ENCODE measurements at regions not wholly inside any gene's neighbourhood (a gene's known extent, or its start where the extent isn't known, plus 50 kb on each side); places are given as distances from the start of the nearest gene placed in this dataset.

- Histone ChIP-seq H3K27ac (ENCODE audit: low read depth, low read length, poor library complexity, severe bottlenecking) (no peak overlapping the region), H3K4me3 (ENCODE audit: low read depth, low read length, poor library complexity, severe bottlenecking) (no peak overlapping the region), H3K36me3 (ENCODE audit: insufficient read depth, low read length, poor library complexity, severe bottlenecking) (no peaks in the 10 kb centered on the region), H3K4me1 (ENCODE audit: insufficient read depth, low read length, poor library complexity, severe bottlenecking) (peaks cover 6% of the 10 kb centered on the region), H3K9me3 (ENCODE audit: low read depth, low read length, poor library complexity, severe bottlenecking) (no peaks in the 10 kb centered on the region), H3K27me3 (replicated peaks; ENCODE audit: insufficient read depth, low read depth, low read length, poor library complexity) (no peaks in the 10 kb centered on the region)
- ChIA-PET CTCF (no interaction called here), POLR2A (ENCODE audit: low non-redundant PET) (no interaction called here)
- TF ChIP-seq, protein P1, sequence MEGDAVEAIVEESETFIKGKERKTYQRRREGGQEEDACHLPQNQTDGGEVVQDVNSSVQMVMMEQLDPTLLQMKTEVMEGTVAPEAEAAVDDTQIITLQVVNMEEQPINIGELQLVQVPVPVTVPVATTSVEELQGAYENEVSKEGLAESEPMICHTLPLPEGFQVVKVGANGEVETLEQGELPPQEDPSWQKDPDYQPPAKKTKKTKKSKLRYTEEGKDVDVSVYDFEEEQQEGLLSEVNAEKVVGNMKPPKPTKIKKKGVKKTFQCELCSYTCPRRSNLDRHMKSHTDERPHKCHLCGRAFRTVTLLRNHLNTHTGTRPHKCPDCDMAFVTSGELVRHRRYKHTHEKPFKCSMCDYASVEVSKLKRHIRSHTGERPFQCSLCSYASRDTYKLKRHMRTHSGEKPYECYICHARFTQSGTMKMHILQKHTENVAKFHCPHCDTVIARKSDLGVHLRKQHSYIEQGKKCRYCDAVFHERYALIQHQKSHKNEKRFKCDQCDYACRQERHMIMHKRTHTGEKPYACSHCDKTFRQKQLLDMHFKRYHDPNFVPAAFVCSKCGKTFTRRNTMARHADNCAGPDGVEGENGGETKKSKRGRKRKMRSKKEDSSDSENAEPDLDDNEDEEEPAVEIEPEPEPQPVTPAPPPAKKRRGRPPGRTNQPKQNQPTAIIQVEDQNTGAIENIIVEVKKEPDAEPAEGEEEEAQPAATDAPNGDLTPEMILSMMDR (conservative IDR thresholded peaks at IDR 0.05; ENCODE audit: low read depth, low read length): no peak
- TF ChIP-seq EZH2 (IDR thresholded peaks at IDR 0.05; ENCODE audit: borderline replicate concordance, low read depth, low read length, poor library complexity, severe bottlenecking): no peak
- no TSS peak for BruUV-seq (replicated peaks)
- intact Hi-C loops (cut with micrococcal nuclease; ENCODE audit: unreplicated experiment): no loop called here
- no peak for DNase-seq (ENCODE audit: low spot score)
Observed at GRCh38 chr14:38116895-38117294, 90.8 kb upstream of the SSTR1 start.

- TF ChIP-seq EZH2 (IDR thresholded peaks at IDR 0.05; ENCODE audit: borderline replicate concordance, low read depth, low read length, poor library complexity, severe bottlenecking): no peak
- TF ChIP-seq, protein P1 (conservative IDR thresholded peaks at IDR 0.05; ENCODE audit: low read depth, low read length): no peak
- no peaks in the 10 kb centered on the region for H3K36me3 ChIP-seq (ENCODE audit: insufficient read depth, low read length, poor library complexity, severe bottlenecking)
- ChIA-PET POLR2A (ENCODE audit: low non-redundant PET) (no interaction called here), CTCF (no interaction called here)
- no peaks in the 10 kb centered on the region for H3K9me3 ChIP-seq (ENCODE audit: low read depth, low read length, poor library complexity, severe bottlenecking)
- no peak overlapping the region for H3K4me3 ChIP-seq (ENCODE audit: low read depth, low read length, poor library complexity, severe bottlenecking)
- H3K27me3 ChIP-seq (replicated peaks; ENCODE audit: insufficient read depth, low read depth, low read length, poor library complexity): no peaks in the 10 kb centered on the region
- intact Hi-C loops (cut with micrococcal nuclease; ENCODE audit: unreplicated experiment): no loop called here
- BruUV-seq (replicated peaks): no TSS peak
- no peak overlapping the region for H3K27ac ChIP-seq (ENCODE audit: low read depth, low read length, poor library complexity, severe bottlenecking)
- DNase-seq (ENCODE audit: low spot score): no peak
- H3K4me1 ChIP-seq (ENCODE audit: insufficient read depth, low read length, poor library complexity, severe bottlenecking): peaks cover 10% of the 10 kb centered on the region
Observed at GRCh38 chr14:38120109-38120508, 87.6 kb upstream of the SSTR1 start.

DNA sequence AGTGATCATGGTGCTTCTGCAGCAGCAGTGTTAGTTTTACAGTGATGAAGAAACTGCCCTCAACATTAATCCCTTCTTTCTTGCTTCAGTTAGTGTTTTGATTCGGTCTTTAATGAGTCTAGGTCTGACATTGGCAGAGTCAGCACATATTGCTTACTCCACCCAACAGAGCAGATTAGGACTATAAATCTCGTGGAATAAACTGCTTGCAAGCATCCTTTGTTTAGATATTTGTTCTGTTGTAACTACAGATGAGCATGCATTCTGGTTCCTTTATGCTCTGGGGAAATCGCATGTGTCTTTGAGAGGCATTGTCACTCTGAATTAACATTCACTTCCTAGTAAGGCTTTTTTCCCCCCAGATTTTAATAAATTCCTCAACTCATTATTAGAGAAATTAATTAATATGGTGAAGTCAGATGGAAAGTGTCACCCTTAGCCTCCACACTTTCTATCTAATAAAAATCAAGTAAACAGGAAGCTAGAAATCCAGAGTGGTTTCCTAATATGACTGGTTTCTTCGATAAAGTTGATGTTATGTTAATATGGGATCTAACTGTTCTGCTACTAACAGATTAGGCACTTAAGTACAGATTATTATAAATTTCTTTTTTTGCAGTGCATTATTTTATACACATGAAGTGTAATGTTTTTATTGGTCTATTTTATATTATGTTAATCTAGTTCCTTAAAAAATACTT lies 86.2 kb upstream of the SSTR1 start:
- TF ChIP-seq, protein P1 (conservative IDR thresholded peaks at IDR 0.05; ENCODE audit: low read depth, low read length): no peak
- no peak for TF ChIP-seq EZH2 (IDR thresholded peaks at IDR 0.05; ENCODE audit: borderline replicate concordance, low read depth, low read length, poor library complexity, severe bottlenecking)
- no peaks in the 10 kb centered on the region for H3K36me3 ChIP-seq (ENCODE audit: insufficient read depth, low read length, poor library complexity, severe bottlenecking)
- H3K27ac ChIP-seq (ENCODE audit: low read depth, low read length, poor library complexity, severe bottlenecking): no peak overlapping the region
- CTCF ChIA-PET: no interaction called here
- no peaks in the 10 kb centered on the region for H3K27me3 ChIP-seq (replicated peaks; ENCODE audit: insufficient read depth, low read depth, low read length, poor library complexity)
- H3K4me1 ChIP-seq (ENCODE audit: insufficient read depth, low read length, poor library complexity, severe bottlenecking): peaks cover 21% of the 10 kb centered on the region
- no TSS peak for BruUV-seq (replicated peaks)
- POLR2A ChIA-PET (ENCODE audit: low non-redundant PET): no interaction called here
- no peak overlapping the region for H3K4me3 ChIP-seq (ENCODE audit: low read depth, low read length, poor library complexity, severe bottlenecking)
- intact Hi-C loops (cut with micrococcal nuclease; ENCODE audit: unreplicated experiment): no loop called here
- H3K9me3 ChIP-seq (ENCODE audit: low read depth, low read length, poor library complexity, severe bottlenecking): no peaks in the 10 kb centered on the region
- DNase-seq (ENCODE audit: low spot score): peak; percentile 46
